IMR-90 (cell line): ENCODE measurements at regions not wholly inside any gene's neighbourhood (a gene's known extent, or its start where the extent isn't known, plus 50 kb on each side); places are given as distances from the start of the nearest gene placed in this dataset.

Experiments used
- ATAC-seq: fragments of 200-7000 bp; cut with Tn5 transposase; 2 replicates; pipeline ENCODE4 v1.9.1; 2020; ENCODE audit warnings: low read depth, mild to moderate bottlenecking, moderate library complexity
- BruUV-seq: library from RNA; stranded (reverse); fragments of 400-500 nt; replicated peaks from 2 replicates; lab custom pipeline; 2021; lab: Mats Ljungman, UMichigan
- CTCF ChIA-PET: fragments of 300-600 bp; formaldehyde crosslinking; extraction: SDS; loops from one replicate; lab custom pipeline; 2021; ENCODE audit warnings: antibody characterized with exemption; lab: Yijun Ruan, JAX
- POLR2A ChIA-PET: fragments of 300-600 bp; sonication (Branson Sonifier 250); formaldehyde crosslinking; loops from one replicate; lab custom pipeline; 2022; ENCODE audit warnings: antibody characterized with exemption; ENCODE audit not compliant: unreplicated experiment; lab: Charles Lee
- DNase-seq: peaks from one replicate; pipeline ENCODE4 v3.0.0; 2013
- H2AFZ ChIP-seq: replicated peaks from 2 replicates; pipeline ENCODE3; 2013; ENCODE audit warnings: low read length, mild to moderate bottlenecking; ENCODE audit not compliant: poor library complexity
- H2AK5ac ChIP-seq: 2 replicates; pipeline ENCODE4 v1.6.1; 2013; ENCODE audit warnings: low read depth, low read length, inconsistent platforms
- H2AK9ac ChIP-seq: replicated peaks from 2 replicates; pipeline ENCODE3; 2013; ENCODE audit warnings: mild to moderate bottlenecking, low read depth, low read length, moderate library complexity; ENCODE audit not compliant: poor library complexity
- H2BK120ac ChIP-seq: 2 replicates; pipeline ENCODE4 v1.6.1; 2013; ENCODE audit warnings: low read depth, low read length, inconsistent platforms
- H2BK15ac ChIP-seq: 3 replicates; pipeline ENCODE4 v1.6.1; 2013; ENCODE audit warnings: low read depth, low read length, inconsistent platforms
- H2BK20ac ChIP-seq: 2 replicates; pipeline ENCODE4 v1.6.1; 2013; ENCODE audit warnings: low read depth, mild to moderate bottlenecking, inconsistent platforms, low read length, moderate library complexity
- H2BK5ac ChIP-seq: 2 replicates; pipeline ENCODE4 v1.6.1; 2013; ENCODE audit warnings: mild to moderate bottlenecking, low read depth, low read length, inconsistent platforms; ENCODE audit not compliant: poor library complexity, severe bottlenecking
- H3K14ac ChIP-seq: replicated peaks from 2 replicates; pipeline ENCODE4 v1.6.1; 2013; ENCODE audit warnings: low read depth, low read length, inconsistent platforms
- H3K18ac ChIP-seq: 2 replicates; pipeline ENCODE4 v1.6.1; 2013; ENCODE audit warnings: low read depth, low read length, control low read depth
- H3K23ac ChIP-seq: 2 replicates; pipeline ENCODE4 v1.6.1; 2013; ENCODE audit warnings: low read depth, low read length, inconsistent platforms
- H3K27ac ChIP-seq: 2 replicates; pipeline ENCODE4 v1.5.1; 2013; ENCODE audit warnings: mild to moderate bottlenecking, control low read depth, low read length; ENCODE audit not compliant: insufficient read depth
- H3K27me3 ChIP-seq: 2 replicates; pipeline ENCODE4 v1.6.1; 2013; ENCODE audit warnings: low read length; ENCODE audit not compliant: control insufficient read depth, insufficient read depth
- H3K36me3 ChIP-seq: 2 replicates; pipeline ENCODE4 v1.6.1; 2013; ENCODE audit warnings: low read length, mixed read lengths; ENCODE audit not compliant: control insufficient read depth, insufficient read depth
- H3K4ac ChIP-seq: 2 replicates; pipeline ENCODE4 v1.6.1; 2013; ENCODE audit warnings: low read depth, low read length, inconsistent platforms
- H3K4me1 ChIP-seq: 2 replicates; pipeline ENCODE4 v1.6.1; 2013; ENCODE audit warnings: low read length, mixed read lengths; ENCODE audit not compliant: control insufficient read depth, insufficient read depth
- H3K4me2 ChIP-seq: 2 replicates; pipeline ENCODE4 v1.6.1; 2013; ENCODE audit warnings: low read depth, mild to moderate bottlenecking, control low read depth, low read length, moderate library complexity
- H3K4me3 ChIP-seq: 2 replicates; pipeline ENCODE4 v1.5.1; 2013; ENCODE audit warnings: low read depth, mild to moderate bottlenecking, control low read depth, low read length, moderate library complexity; ENCODE audit not compliant: insufficient read depth
- H3K56ac ChIP-seq: 2 replicates; pipeline ENCODE4 v1.6.1; 2013; ENCODE audit warnings: low read length, inconsistent platforms; ENCODE audit not compliant: insufficient read depth; ENCODE audit errors: extremely low read depth
- H3K79me1 ChIP-seq, 2 experiments: 2 replicates each; pipeline ENCODE4 v1.6.1; 2013; ENCODE audit warnings: low read length in 2 of 2, inconsistent platforms in 1 of 2, low read depth in 1 of 2
- H3K9ac ChIP-seq: 2 replicates; pipeline ENCODE4 v1.6.1; 2013; ENCODE audit warnings: low read depth, low read length, control low read depth
- H3K9me1 ChIP-seq: 2 replicates; pipeline ENCODE4 v1.6.1; 2013; ENCODE audit warnings: low read length, inconsistent platforms; ENCODE audit not compliant: insufficient read depth
- H3K9me3 ChIP-seq: 2 replicates; pipeline ENCODE4 v1.6.1; 2013; ENCODE audit warnings: low read length; ENCODE audit not compliant: control insufficient read depth, insufficient read depth
- H4K20me1 ChIP-seq: 2 replicates; pipeline ENCODE4 v1.6.1; 2013; ENCODE audit warnings: low read length, inconsistent platforms; ENCODE audit not compliant: insufficient read depth
- H4K5ac ChIP-seq: 2 replicates; pipeline ENCODE4 v1.6.1; 2013; ENCODE audit warnings: mild to moderate bottlenecking, low read depth, low read length, control low read depth
- H4K8ac ChIP-seq, 2 experiments: 2 replicates each; pipeline ENCODE4 v1.6.1; 2013; ENCODE audit warnings: low read depth in 2 of 2, low read length in 2 of 2, control low read depth in 1 of 2, inconsistent platforms in 1 of 2
- H4K91ac ChIP-seq: 2 replicates; pipeline ENCODE4 v1.6.1; 2013; ENCODE audit warnings: low read depth, low read length, inconsistent platforms; ENCODE audit not compliant: insufficient read depth
- MXI1 ChIP-seq: IDR thresholded peaks from 2 replicates; pipeline ENCODE4 v1.6.1; 2012; ENCODE audit warnings: low read depth, mild to moderate bottlenecking, low read length, moderate library complexity, borderline replicate concordance
- POLR2A ChIP-seq: IDR thresholded peaks from 2 replicates; pipeline ENCODE4 v1.6.1; 2012; ENCODE audit warnings: mild to moderate bottlenecking, low read depth, low read length
- RAD21 ChIP-seq: IDR thresholded peaks from 2 replicates; pipeline ENCODE4 v1.6.1; 2012; ENCODE audit warnings: low read length, improper control_type of control experiment
- SMC3 ChIP-seq: fragments of 150-350 bp; IDR thresholded peaks from 2 replicates; pipeline ENCODE4 v1.6.1; 2016; ENCODE audit warnings: low read depth, mild to moderate bottlenecking, antibody characterized with exemption, low read length, moderate library complexity
- WGBS, 2 experiments: methylation state at CpG; one replicate each; pipeline versions ENCODE4 v1.1.5 to v1.1.7; 2013; ENCODE audit warnings: missing lambda C conversion rate in 2 of 2; ENCODE audit not compliant: insufficient read length in 1 of 2; ENCODE audit errors: extremely low coverage in 2 of 2; 5-methylcytosine and 5-hydroxymethylcytosine counted together
- dilution Hi-C: fragments of 300-500 bp; cut with HindIII; formaldehyde crosslinking; loops from one replicate; pipeline ENCODE4 v1.14.3; 2018; ENCODE audit warnings: low sequenced_read_pairs; ENCODE audit not compliant: unreplicated experiment
- in situ Hi-C: fragments of 300-500 bp; cut with MboI; formaldehyde crosslinking; loops from 3 replicates; pipeline ENCODE4 v1.14.3; 2019; ENCODE audit warnings: low sequenced_read_pairs, inconsistent platforms, mixed read lengths
- intact Hi-C: fragments of 100-400 bp; cut with micrococcal nuclease; formaldehyde crosslinking; loops from 2 replicates; pipeline ENCODE4 v1.10.0; 2022

DNA sequence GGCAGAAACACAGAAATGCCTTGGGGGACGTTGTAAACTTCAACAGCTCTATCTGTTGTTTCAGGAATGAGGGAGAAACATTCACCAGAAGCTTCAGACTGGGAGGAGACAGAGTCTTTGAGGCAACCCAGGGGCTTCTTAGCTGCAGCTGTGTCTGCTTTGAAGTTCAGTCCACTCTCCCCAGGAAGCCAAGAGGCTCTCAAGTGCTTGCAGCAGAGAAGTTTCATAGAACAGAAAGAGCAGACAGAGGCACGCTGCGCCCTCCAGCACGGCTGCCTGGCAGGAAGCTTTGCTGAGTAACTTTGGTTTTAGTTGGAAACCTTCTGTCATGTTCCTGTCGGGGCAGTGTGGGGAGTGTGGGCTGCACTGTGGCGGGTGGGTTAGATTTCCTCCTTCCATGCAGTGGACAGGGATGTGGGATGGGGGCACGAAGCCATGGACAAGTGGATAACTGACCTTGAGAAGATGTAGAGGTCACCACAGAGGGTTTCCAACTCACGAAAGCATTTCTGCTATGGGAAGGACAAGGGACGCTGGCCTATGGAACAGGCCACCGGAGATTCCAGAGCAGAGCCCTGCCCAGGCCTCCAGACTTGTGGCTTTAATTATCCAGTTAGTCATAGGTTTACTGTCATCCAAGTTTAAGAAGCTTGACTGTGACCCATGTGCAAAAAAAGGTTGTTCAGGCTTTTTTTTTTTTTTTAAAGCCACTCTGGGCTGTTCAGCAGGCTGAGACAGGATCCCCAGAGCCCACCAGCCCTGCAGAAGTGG, 107.7 kb downstream of the ARF6 start:
- H4K20me1 ChIP-seq: no peaks in the 10 kb centered on the region
- peaks cover 0 to 24% of the 10 kb centered on the region in 2 experiments; a peak in 2 of 4 replicates for H3K79me1 ChIP-seq
- H2BK20ac ChIP-seq: peak overlapping the region; percentile 99
- H3K9me1 ChIP-seq: peaks cover 29% of the 10 kb centered on the region
- peak overlapping the region; percentile 91 for H3K56ac ChIP-seq
- DNase-seq (peak; percentile 84), ATAC-seq (peak; percentile 60)
- peak overlapping the region; percentile 78 for H4K5ac ChIP-seq
- no peak overlapping the region; the same call in 1 of the 2 replicates for H3K4me3 ChIP-seq
- dilution Hi-C loops (no loop called here), intact Hi-C loops (loop anchor here (2.0 to 5.0 kb wide), 3 partner anchors 38 to 106 kb away; no protein-coding TSS in a partner anchor), in situ Hi-C loops (no loop called here)
- H2BK5ac ChIP-seq: peak overlapping the region; percentile 95
- CTCF ChIA-PET: interaction anchor here (1.1 kb wide), 2 partner anchors 12 to 135 kb away, joined by 3 read pairs; no protein-coding TSS in a partner anchor
- H3K4ac ChIP-seq: peak overlapping the region; percentile 100
- H3K9me3 ChIP-seq: no peaks in the 10 kb centered on the region
- peak overlapping the region; percentile 82 for H3K18ac ChIP-seq
- peak overlapping the region; percentile 100 for H2BK120ac ChIP-seq
- H3K9ac ChIP-seq: peak overlapping the region; percentile 53
- TF ChIP-seq RAD21 (no peak; the same call in 1 of the 2 replicates), SMC3 (peak; percentile 16; the same call in 1 of the 2 replicates), POLR2A (peak; percentile 45; the same call in 1 of the 2 replicates), MXI1 (peak; percentile 55; the same call in 1 of the 2 replicates)
- H3K27ac ChIP-seq: peak overlapping the region; percentile 86
- H3K14ac ChIP-seq: peak overlapping the region; percentile 98
- peak overlapping the region; percentile 96; the same call in 2 of the 3 replicates for H2BK15ac ChIP-seq
- H4K91ac ChIP-seq: peak overlapping the region; percentile 98
- WGBS, 2 experiments: 3% methylated on average over 5 of the region's 10 CpGs; no CpG with 5 or more reads in 1 of the 2 experiments
- no peaks in the 10 kb centered on the region for H3K36me3 ChIP-seq
- no TSS peak for BruUV-seq
- peak overlapping the region; percentile 47 for H3K4me2 ChIP-seq
- no peaks in the 10 kb centered on the region for H3K27me3 ChIP-seq
- peak overlapping the region; percentile 91 for H2AK5ac ChIP-seq
- H2AFZ ChIP-seq: peak overlapping the region; percentile 90
- H3K23ac ChIP-seq: peak overlapping the region; percentile 87
- POLR2A ChIA-PET: interaction anchor here (0.6 kb wide), 2 partner anchors 10 to 28 kb away, joined by 3 to 4 read pairs; no protein-coding TSS in a partner anchor
- H2AK9ac ChIP-seq: peak overlapping the region; percentile 75
- peaks cover 39% of the 10 kb centered on the region for H3K4me1 ChIP-seq
- peak overlapping the region; percentile 86 to 97 for H4K8ac ChIP-seq
